ENCODE measurements at regions not wholly inside any gene's neighbourhood (a gene's known extent, or its start where the extent isn't known, plus 50 kb on each side); places are given as distances from the start of the nearest gene placed in this dataset.

GRCh38 chr1:29793653-29794348 is 557.5 kb downstream of the PTPRU start:
- Mint-ChIP-seq H3K36me3 (no peaks in the 10 kb centered on the region), H3K27ac (no peak overlapping the region), H3K4me1 (no peaks in the 10 kb centered on the region), H3K27me3 (peaks cover 3 to 6% of the 10 kb centered on the region in 2 donors), H3K9me3 (peaks cover 7 to 11% of the 10 kb centered on the region in 2 donors), H3K4me3 (no peak overlapping the region)
- DNase-seq (no peak), ATAC-seq (replicated peaks) (no peak)

- Mint-ChIP-seq H3K9me3 (peaks cover 7 to 11% of the 10 kb centered on the region in 2 donors), H3K27me3 (peaks cover 4 to 7% of the 10 kb centered on the region in 2 donors), H3K4me1 (no peaks in the 10 kb centered on the region), H3K4me3 (no peak overlapping the region), H3K36me3 (no peaks in the 10 kb centered on the region), H3K27ac (no peak overlapping the region)
- peak; percentile 67 to 78 for ATAC-seq (replicated peaks)
- peak; percentile 33 for DNase-seq
These were observed 556.8 kb downstream of the PTPRU start for GRCh38 chr1:29793101-29793546.

GRCh38 chr1:29789910-29790247 is 553.6 kb downstream of the PTPRU start:
- peaks cover 2 to 3% of the 10 kb centered on the region in 2 donors for H3K9me3 Mint-ChIP-seq
- ATAC-seq (replicated peaks) = no peak
- H3K4me3 Mint-ChIP-seq = no peak overlapping the region
- H3K4me1 Mint-ChIP-seq = no peaks in the 10 kb centered on the region
- no peak for DNase-seq
- no peak overlapping the region for H3K27ac Mint-ChIP-seq
- H3K27me3 Mint-ChIP-seq = peaks cover 14 to 26% of the 10 kb centered on the region in 2 donors
- H3K36me3 Mint-ChIP-seq = no peaks in the 10 kb centered on the region

GRCh38 chr1:29789221-29789909 is 553.0 kb downstream of the PTPRU start:
- H3K4me3 Mint-ChIP-seq = no peak overlapping the region
- no peaks in the 10 kb centered on the region for H3K36me3 Mint-ChIP-seq
- no peak for ATAC-seq (replicated peaks)
- H3K27me3 Mint-ChIP-seq = peaks cover 14 to 32% of the 10 kb centered on the region in 2 donors
- no peak overlapping the region for H3K27ac Mint-ChIP-seq
- DNase-seq = no peak
- H3K9me3 Mint-ChIP-seq = no peaks in the 10 kb centered on the region
- no peaks in the 10 kb centered on the region for H3K4me1 Mint-ChIP-seq

- no peak for ATAC-seq (replicated peaks)
- Mint-ChIP-seq H3K9me3 (no peaks in the 10 kb centered on the region), H3K36me3 (no peaks in the 10 kb centered on the region), H3K4me1 (no peaks in the 10 kb centered on the region), H3K27ac (no peak overlapping the region), H3K27me3 (peaks cover 14 to 35% of the 10 kb centered on the region in 2 donors), H3K4me3 (no peak overlapping the region)
- no peak for DNase-seq
These were observed 550.7 kb downstream of the PTPRU start for GRCh38 chr1:29786791-29787732.

- no peak for ATAC-seq (replicated peaks)
These were observed 549.9 kb downstream of the PTPRU start for GRCh38 chr1:29786195-29786594.

GRCh38 chr1:29785554-29785953 is 549.2 kb downstream of the PTPRU start:
- H3K36me3 Mint-ChIP-seq = no peaks in the 10 kb centered on the region
- DNase-seq (no peak), ATAC-seq (replicated peaks) (no peak)
- H3K9me3 Mint-ChIP-seq = no peaks in the 10 kb centered on the region
- no peaks in the 10 kb centered on the region for H3K4me1 Mint-ChIP-seq
- no peak overlapping the region for H3K4me3 Mint-ChIP-seq
- no peak overlapping the region for H3K27ac Mint-ChIP-seq
- H3K27me3 Mint-ChIP-seq = peaks cover 25 to 44% of the 10 kb centered on the region in 2 donors

More at GRCh38 chr1:29786195-29786594, 549.9 kb downstream of the PTPRU start:
- Mint-ChIP-seq H3K4me1 (no peaks in the 10 kb centered on the region), H3K9me3 (no peaks in the 10 kb centered on the region), H3K4me3 (no peak overlapping the region), H3K27ac (no peak overlapping the region), H3K27me3 (peaks cover 19 to 38% of the 10 kb centered on the region in 2 donors), H3K36me3 (no peaks in the 10 kb centered on the region)
- DNase-seq = no peak

GRCh38 chr1:29785137-29785527 is 548.8 kb downstream of the PTPRU start:
- DNase-seq (no peak), ATAC-seq (replicated peaks) (no peak)
- H3K4me1 Mint-ChIP-seq = no peaks in the 10 kb centered on the region
- no peak overlapping the region for H3K4me3 Mint-ChIP-seq
- H3K27ac Mint-ChIP-seq = no peak overlapping the region
- H3K36me3 Mint-ChIP-seq = no peaks in the 10 kb centered on the region
- H3K9me3 Mint-ChIP-seq = no peaks in the 10 kb centered on the region
- H3K27me3 Mint-ChIP-seq = peaks cover 25 to 42% of the 10 kb centered on the region in 2 donors

- no peaks in the 10 kb centered on the region for H3K36me3 Mint-ChIP-seq
- DNase-seq = no peak
- H3K4me1 Mint-ChIP-seq = no peaks in the 10 kb centered on the region
- peaks cover 26 to 40% of the 10 kb centered on the region in 2 donors for H3K27me3 Mint-ChIP-seq
- H3K4me3 Mint-ChIP-seq = no peak overlapping the region
- no peak overlapping the region for H3K27ac Mint-ChIP-seq
- H3K9me3 Mint-ChIP-seq = no peaks in the 10 kb centered on the region
- no peak for ATAC-seq (replicated peaks)
These were observed 548.2 kb downstream of the PTPRU start for GRCh38 chr1:29784276-29785136.

GRCh38 chr1:29783508-29784275 is 547.4 kb downstream of the PTPRU start:
- Mint-ChIP-seq H3K27me3 (peaks cover 33 to 48% of the 10 kb centered on the region in 2 donors), H3K27ac (no peak overlapping the region), H3K4me3 (no peak overlapping the region), H3K9me3 (no peaks in the 10 kb centered on the region), H3K36me3 (no peaks in the 10 kb centered on the region), H3K4me1 (no peaks in the 10 kb centered on the region)
- no peak for ATAC-seq (replicated peaks)
- DNase-seq = no peak

- no peak overlapping the region for H3K27ac Mint-ChIP-seq
- no peak for ATAC-seq (replicated peaks)
- peaks cover 30 to 48% of the 10 kb centered on the region in 2 donors for H3K27me3 Mint-ChIP-seq
- no peaks in the 10 kb centered on the region for H3K36me3 Mint-ChIP-seq
- no peak overlapping the region for H3K4me3 Mint-ChIP-seq
- H3K9me3 Mint-ChIP-seq = no peaks in the 10 kb centered on the region
- H3K4me1 Mint-ChIP-seq = no peaks in the 10 kb centered on the region
- DNase-seq = no peak
These were observed 546.7 kb downstream of the PTPRU start for GRCh38 chr1:29782846-29783507.

GRCh38 chr1:29779146-29779545 is 542.8 kb downstream of the PTPRU start:
- H3K27me3 Mint-ChIP-seq = peaks cover 29 to 44% of the 10 kb centered on the region in 2 donors
- ATAC-seq (replicated peaks) (no peak), DNase-seq (no peak)
- no peaks in the 10 kb centered on the region for H3K4me1 Mint-ChIP-seq
- H3K36me3 Mint-ChIP-seq = no peaks in the 10 kb centered on the region
- no peak overlapping the region for H3K27ac Mint-ChIP-seq
- H3K4me3 Mint-ChIP-seq = no peak overlapping the region
- peaks cover 5 to 9% of the 10 kb centered on the region in 2 donors for H3K9me3 Mint-ChIP-seq

GRCh38 chr1:29777522-29777921 is 541.2 kb downstream of the PTPRU start:
- DNase-seq = no peak
- H3K27ac Mint-ChIP-seq = no peak overlapping the region
- H3K36me3 Mint-ChIP-seq = no peaks in the 10 kb centered on the region
- ATAC-seq (replicated peaks) = no peak
- peaks cover 5 to 10% of the 10 kb centered on the region in 2 donors for H3K9me3 Mint-ChIP-seq
- H3K4me1 Mint-ChIP-seq = no peaks in the 10 kb centered on the region
- peaks cover 29 to 51% of the 10 kb centered on the region in 2 donors for H3K27me3 Mint-ChIP-seq
- H3K4me3 Mint-ChIP-seq = no peak overlapping the region
